ENCODE measurements at regions not wholly inside any gene's neighbourhood (a gene's known extent, or its start where the extent isn't known, plus 50 kb on each side); places are given as distances from the start of the nearest gene placed in this dataset.

GRCh38 chr14:97097296-97097695 lies 300.1 kb downstream of the VRK1 start:
- no peaks in the 10 kb centered on the region for H3K36me3 ChIP-seq (replicated peaks in 1 of 2; ENCODE audit: control insufficient read depth in 1 of 2, insufficient read depth in 2 of 2, low read length in 2 of 2)
- H3K4me1 ChIP-seq (ENCODE audit: insufficient read depth, low read length): no peaks in the 10 kb centered on the region
- FAIRE-seq: no peak
- no peaks in the 10 kb centered on the region for H4K20me1 ChIP-seq (ENCODE audit: insufficient read depth, low read length)
- 0% methylated on average over 3 of the region's 3 CpGs for WGBS (ENCODE audit: low lambda C conversion rate)
- H2AFZ ChIP-seq (ENCODE audit: low read length): no peak overlapping the region
- H3K4me3 ChIP-seq (replicated peaks in 1 of 3; ENCODE audit: insufficient read depth in 1 of 3, low read depth in 2 of 3, low read length in 3 of 3): no peak overlapping the region
- ATAC-seq: no peak
- no peaks in the 10 kb centered on the region for H3K79me2 ChIP-seq (ENCODE audit: insufficient read depth, low read length)
- TF ChIP-seq CTCF (CRISPR knock-in tag; IDR thresholded peaks at IDR 0.05) (no peak), EZH2 (conservative IDR thresholded peaks at IDR 0.05; ENCODE audit: low read depth, low read length) (no peak), REXO4 (CRISPR knock-in tag; IDR thresholded peaks at IDR 0.05; ENCODE audit: borderline replicate concordance) (no peak), ZBTB39 (CRISPR knock-in tag; IDR thresholded peaks at IDR 0.05) (no peak), ZNF136 (CRISPR knock-in tag; IDR thresholded peaks at IDR 0.05; ENCODE audit: low read depth) (no peak), ZBTB7A (CRISPR knock-in tag; IDR thresholded peaks at IDR 0.05) (no peak), KMT2B (CRISPR knock-in tag; IDR thresholded peaks at IDR 0.05) (no peak), SYNCRIP (IDR thresholded peaks at IDR 0.05; ENCODE audit: insufficient read depth, low read depth, low read length) (no peak)
- H3K9ac ChIP-seq (ENCODE audit: insufficient read depth, low read depth, low read length): no peak overlapping the region
- no peak overlapping the region for H3K4me2 ChIP-seq (ENCODE audit: low read depth, low read length)
- H3K27ac ChIP-seq (ENCODE audit: extremely low read length, insufficient read depth, low read length): no peak overlapping the region
- ChIA-PET CTCF (ENCODE audit: low intra/inter-chr PET ratio, low total read pairs) (no interaction called here), POLR2A (no interaction called here)
- H3K9me3 ChIP-seq (ENCODE audit: low read length): no peaks in the 10 kb centered on the region
- intact Hi-C loops (cut with micrococcal nuclease; ENCODE audit: unreplicated experiment) (no loop called here), in situ Hi-C loops (cut with HindIII; ENCODE audit: extremely low pct_ligation_motif_present, low pct_unique_long_range_greater_than_20kb) (no loop called here)
- no peak for DNase-seq (ENCODE audit: low spot score)
- BruUV-seq (replicated peaks): no TSS peak
- peaks cover 0 to 6% of the 10 kb centered on the region in 2 experiments; a peak in 2 of 5 replicates for H3K27me3 ChIP-seq (ENCODE audit: control insufficient read depth in 1 of 2, insufficient read depth in 2 of 2, low read length in 2 of 2)

Measured in HepG2 (cell line).